ENCODE measurements at regions not wholly inside any gene's neighbourhood (a gene's known extent, or its start where the extent isn't known, plus 50 kb on each side); places are given as distances from the start of the nearest gene placed in this dataset.

- no peaks in the 10 kb centered on the region for H3K36me3 ChIP-seq (ENCODE audit: control insufficient read depth in 1 of 2, insufficient read depth in 2 of 2, low read length in 2 of 2)
- H3K4me2 ChIP-seq (ENCODE audit: low read length), result no peak overlapping the region
- RAD21 ChIA-PET (ENCODE audit: low non-redundant PET in 1 of 2, low total read pairs in 2 of 2, uncharacterized antibody in 2 of 2, unreplicated experiment in 2 of 2), result no interaction called here
- no peak overlapping the region for H2AFZ ChIP-seq (ENCODE audit: low read depth, low read length, poor library complexity, severe bottlenecking)
- H3K79me2 ChIP-seq (ENCODE audit: insufficient read depth, low read length), result no peaks in the 10 kb centered on the region
- no peaks in the 10 kb centered on the region for H3K9me2 ChIP-seq (ENCODE audit: insufficient read depth)
- no peak for ATAC-seq
- intact Hi-C loops (cut with micrococcal nuclease), result no loop called here
- no TSS peak for BruUV-seq (replicated peaks)
- H3K27ac ChIP-seq (ENCODE audit: low read depth, low read length), result no peak overlapping the region
- no peaks in the 10 kb centered on the region for H4K20me1 ChIP-seq (ENCODE audit: insufficient read depth)
- no peak overlapping the region for H3K9ac ChIP-seq (ENCODE audit: low read length)
- CTCF ChIA-PET, result no interaction called here
- POLR2A ChIA-PET, result no interaction called here
- no peaks in the 10 kb centered on the region for H3K4me1 ChIP-seq (ENCODE audit: control insufficient read depth in 1 of 2, insufficient read depth in 2 of 2, low read length in 2 of 2)
- no peak overlapping the region for H3K4me3 ChIP-seq (replicated peaks in 1 of 2; ENCODE audit: low read depth in 1 of 2, low read length in 2 of 2)
- no peak for DNase-seq (ENCODE audit: low read depth, low spot score)
- no peaks in the 10 kb centered on the region for H3K9me3 ChIP-seq (ENCODE audit: control insufficient read depth in 1 of 2, insufficient read depth in 1 of 2, low read depth in 1 of 2, low read length in 2 of 2)
- TF ChIP-seq REST (IDR thresholded peaks at IDR 0.05; ENCODE audit: low read depth), result no peak
- TF ChIP-seq POLR2AphosphoS5 (IDR thresholded peaks at IDR 0.05; ENCODE audit: low read depth, low read length), result no peak
- TF ChIP-seq ELF1 (IDR thresholded peaks at IDR 0.05; ENCODE audit: borderline replicate concordance, low read depth), result no peak
- no peak for TF ChIP-seq POLR2A (IDR thresholded peaks at IDR 0.05; ENCODE audit: borderline replicate concordance, extremely low read depth, insufficient read depth, insufficient read length)
- no peak for TF ChIP-seq JUND (IDR thresholded peaks at IDR 0.05)
- TF ChIP-seq CTCF (IDR thresholded peaks at IDR 0.05 in 2 of 3, conservative IDR thresholded peaks at IDR 0.05 in 1 of 3; ENCODE audit: borderline replicate concordance in 1 of 3, insufficient read depth in 1 of 3, low read depth in 2 of 3, low read length in 2 of 3), result no peak
- TF ChIP-seq MAX (IDR thresholded peaks at IDR 0.05), result no peak
- TF ChIP-seq SP1 (IDR thresholded peaks at IDR 0.05; ENCODE audit: low read depth), result no peak
- no peak for TF ChIP-seq EZH2phosphoT487 (IDR thresholded peaks at IDR 0.05; ENCODE audit: borderline replicate concordance)
- no peak for TF ChIP-seq ATF3 (IDR thresholded peaks at IDR 0.05)
- no peak for TF ChIP-seq FOSL1 (IDR thresholded peaks at IDR 0.05; ENCODE audit: low read depth)
- no peak for TF ChIP-seq ZBTB33 (IDR thresholded peaks at IDR 0.05; ENCODE audit: extremely low read depth, insufficient replicate concordance, low read length)
- TF ChIP-seq ZFX (IDR thresholded peaks at IDR 0.05), result no peak
- no peak for TF ChIP-seq EZH2 (IDR thresholded peaks at IDR 0.05)
- TF ChIP-seq CBX3 (IDR thresholded peaks at IDR 0.05; ENCODE audit: low read depth), result no peak
- H3K27me3 ChIP-seq (ENCODE audit: insufficient read depth, low read length), result no peaks in the 10 kb centered on the region
Measured at GRCh38 chrX:35101901-35102300, 159.3 kb downstream of the FAM47B start.

All from HCT116 (cell line).